ENCODE measurements at regions not wholly inside any gene's neighbourhood (a gene's known extent, or its start where the extent isn't known, plus 50 kb on each side); places are given as distances from the start of the nearest gene placed in this dataset.
"Not testable (repeated sequence)": the region's sequence is repeated elsewhere in the genome, so short reads cannot be mapped to it uniquely, and the experiment has no call there.

GRCh38 chr4:49323573-49323940 is 337.5 kb downstream of the CWH43 start:
- DNase-seq (ENCODE audit: low read depth in 2 of 2), result not testable (repeated sequence)
